A673 (cell line): ENCODE measurements at regions not wholly inside any gene's neighbourhood (a gene's known extent, or its start where the extent isn't known, plus 50 kb on each side); places are given as distances from the start of the nearest gene placed in this dataset.

Experiments
- EZH2 ChIP-seq: fragments of 200-600 bp; sonication (generic); IDR thresholded peaks from 2 replicates; pipeline ENCODE4 v1.6.1; 2017; ENCODE audit warnings: borderline replicate concordance, low read depth, mild to moderate bottlenecking, mixed read lengths, antibody characterized with exemption, low read length; ENCODE audit not compliant: poor library complexity, severe bottlenecking
- TF ChIP-seq, protein P1 (sequence below): fragments of 300-800, 200-600 bp; sonication (generic); conservative IDR thresholded peaks from 2 replicates; pipeline ENCODE4 v1.5.1; 2017; ENCODE audit warnings: low read depth, mild to moderate bottlenecking, antibody characterized with exemption, low read length, moderate library complexity, mixed read lengths

DNA sequence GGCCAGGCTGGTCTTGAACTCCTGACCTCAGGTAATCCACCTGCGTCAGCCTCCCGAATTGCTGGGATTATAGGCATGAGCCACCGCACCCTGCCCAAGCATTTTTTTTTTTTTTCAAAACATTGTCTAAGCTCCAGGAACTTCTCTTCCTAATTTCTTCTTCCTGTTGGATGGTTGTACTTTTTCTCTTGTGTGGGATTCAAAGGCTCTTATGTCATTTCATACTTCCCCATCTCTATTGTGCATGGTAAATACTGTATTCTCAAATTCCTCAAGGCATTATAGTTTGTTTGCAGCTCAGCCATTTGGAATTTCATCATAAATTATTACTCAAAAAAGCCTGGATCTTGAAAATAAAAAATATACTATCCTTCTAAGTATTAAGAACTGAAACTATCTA lies 199.1 kb upstream of the GADL1 start:
- TF ChIP-seq EZH2 = no peak
- TF ChIP-seq, protein P1, sequence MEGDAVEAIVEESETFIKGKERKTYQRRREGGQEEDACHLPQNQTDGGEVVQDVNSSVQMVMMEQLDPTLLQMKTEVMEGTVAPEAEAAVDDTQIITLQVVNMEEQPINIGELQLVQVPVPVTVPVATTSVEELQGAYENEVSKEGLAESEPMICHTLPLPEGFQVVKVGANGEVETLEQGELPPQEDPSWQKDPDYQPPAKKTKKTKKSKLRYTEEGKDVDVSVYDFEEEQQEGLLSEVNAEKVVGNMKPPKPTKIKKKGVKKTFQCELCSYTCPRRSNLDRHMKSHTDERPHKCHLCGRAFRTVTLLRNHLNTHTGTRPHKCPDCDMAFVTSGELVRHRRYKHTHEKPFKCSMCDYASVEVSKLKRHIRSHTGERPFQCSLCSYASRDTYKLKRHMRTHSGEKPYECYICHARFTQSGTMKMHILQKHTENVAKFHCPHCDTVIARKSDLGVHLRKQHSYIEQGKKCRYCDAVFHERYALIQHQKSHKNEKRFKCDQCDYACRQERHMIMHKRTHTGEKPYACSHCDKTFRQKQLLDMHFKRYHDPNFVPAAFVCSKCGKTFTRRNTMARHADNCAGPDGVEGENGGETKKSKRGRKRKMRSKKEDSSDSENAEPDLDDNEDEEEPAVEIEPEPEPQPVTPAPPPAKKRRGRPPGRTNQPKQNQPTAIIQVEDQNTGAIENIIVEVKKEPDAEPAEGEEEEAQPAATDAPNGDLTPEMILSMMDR = no peak
